GM21576 (cell line): ENCODE measurements at regions not wholly inside any gene's neighbourhood (a gene's known extent, or its start where the extent isn't known, plus 50 kb on each side); places are given as distances from the start of the nearest gene placed in this dataset.
"Not testable (repeated sequence)": the region's sequence is repeated elsewhere in the genome, so short reads cannot be mapped to it uniquely, and the experiment has no call there.

ENCODE experiments used
- ATAC-seq: cut with Tn5 transposase; IDR thresholded peaks from one replicate; pipeline ENCODE4 v1.9.1; 2021; ENCODE audit warnings: mild to moderate bottlenecking, moderate library complexity; ENCODE audit not compliant: unreplicated experiment

DNA sequence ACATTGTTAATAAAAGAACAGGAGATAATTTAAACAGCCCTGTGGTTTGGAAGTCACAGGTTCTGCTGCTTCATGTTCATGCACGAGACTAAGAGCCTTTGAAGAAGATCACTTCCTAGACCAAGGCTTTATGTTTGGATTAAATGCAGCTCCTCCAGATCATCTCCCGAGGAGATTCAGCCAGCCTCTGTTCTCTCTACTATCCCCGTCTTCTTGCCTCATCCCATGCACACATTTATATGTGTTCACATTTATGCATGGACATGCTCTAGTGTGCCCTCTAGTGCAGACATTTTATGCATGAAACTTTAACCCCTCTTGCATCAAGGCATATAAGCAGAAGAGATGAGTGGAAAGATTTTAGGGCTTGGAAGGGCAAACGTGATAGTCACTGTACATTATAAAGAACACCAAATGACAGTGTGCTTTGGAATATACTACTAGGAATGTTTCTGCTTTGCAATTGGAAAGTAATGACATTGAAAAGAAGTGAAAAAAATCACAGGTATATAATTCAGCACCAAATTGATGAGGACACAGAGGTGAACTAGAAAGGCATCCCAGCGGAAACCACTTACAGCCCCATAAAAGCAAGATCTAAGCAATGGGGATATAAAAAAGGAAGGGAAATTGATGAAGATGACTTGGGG, 271.5 kb upstream of the PLGLB2 start:
- not testable (repeated sequence) for ATAC-seq

GRCh38 chr2:87476936-87477335, 271.0 kb upstream of the PLGLB2 start:
- not testable (repeated sequence) for ATAC-seq

GRCh38 chr2:87477669-87478428, 270.0 kb upstream of the PLGLB2 start:
- ATAC-seq, result not testable (repeated sequence)

- not testable (repeated sequence) for ATAC-seq
Observed at GRCh38 chr2:87478911-87479310, 269.0 kb upstream of the PLGLB2 start.

DNA sequence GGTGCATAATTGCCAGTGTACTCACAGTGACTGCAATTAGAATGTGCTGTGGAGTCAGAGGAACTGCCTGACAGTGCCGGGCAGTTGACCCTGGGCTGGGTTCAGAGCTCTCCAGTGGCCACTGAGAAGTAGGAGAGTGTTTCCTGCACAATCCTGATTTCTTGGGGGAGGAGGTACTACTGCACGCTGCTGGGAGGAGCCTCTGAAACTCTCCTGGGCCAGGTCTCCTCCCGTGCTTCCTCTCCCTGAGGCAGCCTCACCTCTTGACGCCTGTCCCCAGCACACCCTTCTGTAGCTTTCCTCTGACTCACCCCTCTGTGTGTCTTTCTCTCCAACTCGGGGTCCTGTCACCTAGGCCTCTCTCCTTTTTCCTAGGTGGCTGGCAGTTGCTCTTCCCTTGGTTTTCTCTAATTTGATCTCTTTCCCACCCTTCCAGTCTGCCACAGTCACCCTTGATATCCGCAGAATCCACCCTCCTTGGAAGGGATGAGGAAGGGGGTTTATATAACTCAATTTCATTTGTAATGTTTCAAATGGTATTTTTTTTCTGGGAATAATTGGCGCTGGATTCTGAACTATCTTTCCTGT, 264.7 kb upstream of the PLGLB2 start:
- not testable (repeated sequence) for ATAC-seq

- not testable (repeated sequence) for ATAC-seq
Observed at GRCh38 chr2:87484363-87484762, 263.5 kb upstream of the PLGLB2 start.

DNA sequence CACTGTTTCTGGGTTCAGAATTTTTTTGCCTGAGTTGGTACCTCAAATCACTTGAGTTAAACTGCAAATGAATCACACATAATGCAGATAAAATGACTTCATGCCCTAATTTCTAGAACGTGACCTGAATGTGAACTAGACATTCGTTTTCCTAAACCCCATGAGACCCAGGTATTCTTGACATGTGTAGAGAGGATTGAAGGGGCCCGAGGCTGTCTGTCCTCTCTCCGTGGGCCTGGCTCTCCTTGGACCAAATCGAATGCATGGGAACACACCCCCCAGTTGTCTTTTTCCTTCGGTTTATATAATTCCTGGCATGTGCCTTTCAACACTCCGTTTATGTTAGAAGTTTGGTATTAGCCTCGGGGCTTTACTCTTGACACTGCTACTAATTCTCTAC, 262.4 kb upstream of the PLGLB2 start:
- not testable (repeated sequence) for ATAC-seq

- ATAC-seq, result peak; percentile 94
Observed at GRCh38 chr2:87485884-87486283, 262.0 kb upstream of the PLGLB2 start.

- ATAC-seq, result not testable (repeated sequence)
Observed at GRCh38 chr2:87486413-87486812, 261.5 kb upstream of the PLGLB2 start.

DNA sequence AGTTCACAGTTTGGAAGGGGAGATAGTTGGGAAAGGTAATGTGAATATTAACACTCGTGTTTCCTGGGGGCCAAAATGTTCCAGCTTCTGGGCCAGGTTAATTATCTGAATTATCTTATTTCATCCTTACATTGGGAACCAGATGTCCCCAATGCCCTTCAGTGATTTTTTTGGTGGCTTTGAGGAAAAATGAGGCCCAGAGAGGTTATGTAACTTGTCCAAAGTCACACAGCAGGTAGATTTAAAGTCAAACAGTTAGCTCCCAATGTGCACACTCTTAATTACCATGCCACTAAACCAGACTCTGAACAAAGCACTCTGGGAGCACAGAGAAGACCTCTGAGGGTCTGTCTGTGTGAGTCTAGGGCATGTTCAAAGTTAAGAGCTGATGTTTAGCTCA, 259.9 kb upstream of the PLGLB2 start:
- not testable (repeated sequence) for ATAC-seq

DNA sequence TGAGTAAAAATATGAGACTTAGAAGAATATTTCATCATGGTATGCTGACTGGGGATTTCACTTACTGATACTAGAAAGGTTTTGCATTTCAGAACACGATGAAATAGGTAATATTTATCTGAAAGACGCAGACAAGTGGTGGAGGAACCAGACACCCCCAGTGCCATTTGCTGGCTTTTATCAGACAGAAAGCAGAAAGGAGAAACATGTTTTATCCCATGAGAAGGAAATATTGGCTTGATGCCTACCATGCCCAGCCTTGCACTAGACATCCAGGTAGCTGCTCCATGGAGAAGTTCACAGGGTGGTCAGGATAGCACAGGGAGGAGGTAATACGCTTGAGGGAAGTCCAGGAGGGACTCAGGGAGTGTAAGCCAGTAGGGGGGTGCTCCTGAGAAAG, 258.9 kb upstream of the PLGLB2 start:
- ATAC-seq, result not testable (repeated sequence)

DNA sequence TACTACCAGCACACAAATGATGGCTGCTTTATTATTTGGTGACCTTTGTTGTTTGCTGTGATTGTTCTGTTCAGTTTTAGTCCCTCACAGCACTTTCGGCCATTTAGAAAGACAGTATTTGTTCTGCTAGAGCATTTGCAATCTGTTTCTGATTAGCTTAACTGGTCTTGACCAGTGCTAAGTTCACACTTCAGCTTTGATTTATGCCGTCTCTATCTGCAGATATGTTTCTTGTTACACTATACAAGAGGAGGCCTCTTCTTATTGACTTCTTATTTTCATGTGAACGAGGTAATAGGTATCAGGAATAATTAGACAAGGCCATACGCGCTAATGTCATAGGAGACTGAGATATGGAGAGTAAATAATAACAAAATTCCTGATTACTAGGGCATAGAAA, 253.0 kb upstream of the PLGLB2 start:
- ATAC-seq, result not testable (repeated sequence)

- ATAC-seq, result not testable (repeated sequence)
Observed at GRCh38 chr2:87495455-87495854, 252.4 kb upstream of the PLGLB2 start.

- ATAC-seq, result peak; percentile 84
Observed at GRCh38 chr2:87496036-87497006, 251.6 kb upstream of the PLGLB2 start.

GRCh38 chr2:87497135-87497534, 250.8 kb upstream of the PLGLB2 start:
- ATAC-seq, result not testable (repeated sequence)

DNA sequence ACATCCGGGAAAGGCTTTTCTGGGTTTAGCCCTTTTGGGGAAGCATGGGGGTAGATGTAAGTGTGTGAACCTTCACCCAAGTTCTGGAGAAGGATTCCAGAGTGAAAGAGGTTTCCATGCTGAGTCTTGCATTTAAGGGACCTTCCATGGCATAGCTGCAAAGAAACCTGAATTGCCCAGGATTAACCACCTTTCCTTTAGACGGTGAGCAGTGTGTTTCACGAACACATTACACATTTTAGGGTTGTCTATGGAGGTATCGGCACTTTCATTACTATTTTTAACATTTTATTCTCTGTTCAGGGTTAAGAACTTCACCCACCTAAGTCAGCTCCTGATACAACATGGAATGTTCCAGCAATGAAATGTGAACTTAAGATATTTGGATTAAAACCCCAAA, 250.2 kb upstream of the PLGLB2 start:
- not testable (repeated sequence) for ATAC-seq

DNA sequence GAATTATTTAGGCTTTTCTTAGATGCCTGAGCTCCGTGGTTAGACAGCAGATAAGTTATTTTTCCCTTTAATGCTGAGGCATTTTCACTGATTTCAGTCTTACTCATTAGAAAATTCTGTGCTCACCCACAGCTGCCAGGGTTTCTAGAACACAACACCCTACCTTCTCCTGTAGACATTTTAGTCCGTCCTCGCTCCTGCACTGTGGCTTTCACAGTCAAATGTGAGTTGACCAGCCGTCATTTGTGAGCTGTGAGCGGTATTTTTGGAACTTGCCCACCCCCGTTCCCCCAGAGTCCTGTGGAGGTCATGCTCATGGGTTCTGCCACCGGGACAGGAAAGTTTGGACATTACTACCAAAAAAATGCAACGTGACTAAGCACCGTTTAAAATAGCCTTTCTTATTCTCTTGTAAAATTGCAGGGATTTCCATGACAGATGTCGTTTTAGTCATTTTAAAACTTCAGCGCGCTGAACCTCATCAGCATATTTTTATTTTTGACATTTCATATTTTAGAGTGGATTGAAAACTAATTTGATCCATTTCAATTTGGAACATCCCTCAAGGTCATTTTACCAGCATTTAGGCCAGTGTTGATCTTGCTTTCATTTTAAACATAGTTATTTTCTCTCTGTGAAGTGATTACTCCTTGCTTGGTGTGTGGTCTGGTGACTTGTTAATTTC, 249.6 kb upstream of the PLGLB2 start:
- ATAC-seq, result peak; percentile 58

- not testable (repeated sequence) for ATAC-seq
Observed at GRCh38 chr2:87498854-87499238, 249.0 kb upstream of the PLGLB2 start.

- not testable (repeated sequence) for ATAC-seq
Observed at GRCh38 chr2:87499860-87500259, 248.0 kb upstream of the PLGLB2 start.

DNA sequence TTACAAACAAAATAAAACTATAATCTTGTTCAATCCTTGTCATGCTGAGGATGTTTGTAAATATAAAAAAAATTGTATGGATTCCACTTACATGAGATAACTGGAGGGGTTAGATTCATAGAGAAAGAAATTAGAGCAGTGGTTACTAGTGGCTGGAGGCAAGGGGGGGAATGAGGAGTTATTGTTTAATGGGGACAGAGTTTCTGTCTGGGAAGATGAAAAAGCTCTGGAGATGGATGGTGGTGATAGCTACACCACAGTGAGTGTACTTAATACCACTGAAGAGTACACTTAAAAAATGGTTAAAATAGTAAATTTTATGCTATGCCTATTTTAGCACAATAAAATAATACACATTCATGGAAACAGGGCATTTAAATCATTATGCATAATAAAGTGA, 247.5 kb upstream of the PLGLB2 start:
- not testable (repeated sequence) for ATAC-seq
